DMS 273 (cell line): ENCODE measurements at regions not wholly inside any gene's neighbourhood (a gene's known extent, or its start where the extent isn't known, plus 50 kb on each side); places are given as distances from the start of the nearest gene placed in this dataset.

ENCODE experiments used
- DNase-seq: peaks from one replicate; lab custom pipeline; 2025; ENCODE audit not compliant: unreplicated experiment; lab: John Stamatoyannopoulos, UW

DNA sequence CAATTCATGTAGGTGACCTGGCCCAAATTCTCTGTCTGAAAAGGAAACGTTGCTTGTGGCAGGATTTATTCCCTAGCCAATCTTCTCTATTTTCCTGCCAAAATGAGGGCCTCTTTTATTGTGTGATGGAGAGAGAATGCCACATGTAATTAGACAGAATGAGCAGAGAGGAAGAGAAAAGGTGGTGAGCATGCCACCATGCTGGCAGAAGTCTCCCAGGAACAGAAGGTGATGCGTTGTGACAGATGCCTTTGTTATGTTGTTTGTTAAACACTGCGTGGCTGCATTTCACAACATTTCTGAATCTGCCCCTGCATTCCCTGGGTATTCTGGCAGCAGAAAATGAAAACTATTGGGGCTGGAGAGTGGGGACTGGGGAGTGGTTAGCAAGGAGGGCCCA is 577.6 kb downstream of the TLR4 start:
- peak; percentile 20 for DNase-seq

GRCh38 chr9:118283488-118283887 is 579.3 kb downstream of the TLR4 start:
- DNase-seq = no peak

DNA sequence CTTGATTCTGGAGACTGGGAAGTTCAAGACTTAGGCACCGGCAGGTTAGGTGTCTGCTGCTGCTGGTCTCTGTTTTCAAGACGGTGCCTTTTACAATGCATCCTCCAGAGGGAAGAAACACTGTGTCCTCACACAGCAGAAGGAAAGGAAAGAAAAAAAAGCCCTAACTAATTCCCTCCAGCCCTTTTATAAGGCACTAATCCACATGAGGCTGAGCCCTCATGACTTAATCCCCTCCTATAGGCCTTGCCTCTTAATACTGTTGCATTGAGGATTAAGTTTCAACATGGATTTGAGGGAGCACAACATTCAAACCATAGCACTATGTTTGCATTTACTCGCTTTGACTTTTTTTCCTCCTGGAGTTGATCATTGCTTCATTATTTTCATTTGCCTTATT is 585.9 kb downstream of the TLR4 start:
- DNase-seq = no peak

DNA sequence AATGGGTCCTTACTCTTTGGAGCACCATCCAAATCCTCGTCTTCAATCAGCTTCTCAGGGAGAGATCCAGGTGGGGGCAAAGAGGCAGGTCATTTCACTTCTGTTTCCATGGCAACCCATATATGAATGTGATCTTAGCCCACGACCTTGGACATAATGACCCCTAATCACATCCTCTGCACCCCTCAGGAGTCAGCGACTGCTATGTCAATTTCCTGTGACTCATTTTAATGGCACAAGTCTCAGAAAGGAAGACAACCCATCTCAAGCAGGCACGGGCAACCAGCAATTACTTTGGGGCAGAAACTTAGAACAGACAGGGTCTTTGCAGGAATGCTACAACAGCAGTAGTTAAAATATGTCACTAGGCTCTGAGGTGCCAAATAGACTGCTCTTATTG is 591.2 kb downstream of the TLR4 start:
- no peak for DNase-seq

- no peak for DNase-seq
These were observed 598.5 kb downstream of the TLR4 start for GRCh38 chr9:118302721-118303120.

DNA sequence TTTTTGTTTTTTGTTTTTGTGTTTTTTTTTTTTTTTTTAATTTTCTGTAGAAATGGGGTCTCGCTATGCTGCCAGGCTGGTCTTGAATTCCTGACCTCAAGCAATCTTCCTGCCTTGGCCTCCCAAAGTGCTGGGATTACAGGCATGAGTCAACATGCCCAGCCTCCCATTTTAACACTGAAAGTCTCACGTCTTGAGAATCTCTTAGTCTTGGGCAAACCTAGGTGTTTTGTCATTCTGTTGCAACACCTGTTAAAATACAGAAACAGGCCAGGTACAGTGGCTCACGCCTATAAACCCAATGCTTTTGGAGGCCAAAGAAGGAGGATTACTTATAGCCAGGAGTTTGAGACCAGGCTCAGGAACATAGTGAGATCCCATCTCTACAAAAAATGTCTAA is 599.0 kb downstream of the TLR4 start:
- DNase-seq = no peak

- no peak for DNase-seq
These were observed 601.1 kb downstream of the TLR4 start for GRCh38 chr9:118305331-118305730.

GRCh38 chr9:118306801-118307200 is 602.6 kb downstream of the TLR4 start:
- no peak for DNase-seq

DNA sequence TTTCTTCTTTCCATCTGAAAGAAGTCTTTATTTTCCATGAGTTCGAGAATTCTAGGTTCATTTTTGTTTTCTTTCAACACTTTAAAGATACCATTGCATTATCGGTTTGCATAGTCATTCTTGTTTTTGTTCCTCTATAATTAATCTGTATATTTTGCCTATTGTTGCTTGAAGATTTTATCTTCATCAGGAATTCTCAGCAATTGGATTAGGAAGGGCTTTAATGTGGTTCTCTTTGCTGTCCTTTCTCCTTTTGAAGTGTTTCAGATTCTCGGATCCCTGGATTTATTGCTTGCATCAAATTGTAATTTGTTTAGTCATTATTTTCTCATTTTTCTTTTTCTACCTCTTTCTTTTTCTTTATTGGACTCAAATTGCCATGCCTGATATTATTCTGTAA is 609.8 kb downstream of the TLR4 start:
- no peak for DNase-seq

DNA sequence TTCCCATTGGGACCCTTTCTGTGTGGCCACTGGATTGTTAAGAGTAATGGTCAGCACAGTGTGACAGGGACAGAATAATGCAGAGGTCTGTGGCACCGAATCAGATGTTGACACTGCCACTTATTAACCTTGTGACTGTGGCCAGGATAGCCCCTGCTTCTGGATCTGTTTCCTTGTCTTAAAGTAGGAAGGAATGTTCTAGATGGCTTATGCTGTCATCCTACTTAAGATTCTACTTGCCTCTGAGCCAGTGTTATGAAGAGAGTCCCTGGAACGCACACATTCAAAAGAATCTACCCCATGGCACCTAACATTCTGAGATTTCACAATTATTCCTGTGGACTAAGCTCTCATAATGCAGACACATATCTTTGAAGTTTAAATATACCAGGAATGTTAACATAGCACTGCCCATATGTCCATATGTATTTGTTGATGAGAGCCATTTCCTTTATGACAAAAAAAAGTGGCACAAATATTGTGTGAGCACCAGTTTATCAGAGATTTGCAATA is 612.7 kb downstream of the TLR4 start:
- no peak for DNase-seq

DNA sequence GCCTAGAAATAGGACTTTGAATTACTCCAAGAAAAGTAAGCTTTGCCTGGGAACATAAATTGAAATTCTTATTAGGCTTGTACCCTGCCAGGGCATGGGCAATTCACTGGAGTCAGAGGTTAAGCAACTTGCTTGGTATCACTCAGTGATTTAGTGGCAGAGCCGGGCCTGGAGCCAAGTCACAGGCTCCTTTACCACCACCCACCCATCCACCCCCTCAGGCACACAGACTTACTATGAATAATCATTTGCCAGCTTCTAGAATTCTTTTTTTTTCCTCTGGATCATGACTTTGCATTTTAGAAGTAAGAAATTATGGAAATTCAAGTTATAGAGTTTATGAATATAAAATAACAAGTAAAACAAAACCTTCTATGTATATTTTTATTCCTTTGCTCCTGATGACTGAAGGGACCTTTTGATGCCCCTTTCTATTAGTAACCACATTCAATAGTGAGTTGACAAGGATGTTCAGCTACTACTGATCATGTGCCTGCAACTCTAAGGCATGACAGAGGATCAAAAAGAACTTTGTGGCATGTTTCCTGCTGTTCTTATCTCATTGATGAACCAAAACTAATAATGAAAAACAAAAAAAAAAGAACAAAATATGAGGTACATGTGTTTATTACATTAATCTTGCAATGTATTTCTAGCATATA is 614.7 kb downstream of the TLR4 start:
- peak; percentile 28 for DNase-seq

DNA sequence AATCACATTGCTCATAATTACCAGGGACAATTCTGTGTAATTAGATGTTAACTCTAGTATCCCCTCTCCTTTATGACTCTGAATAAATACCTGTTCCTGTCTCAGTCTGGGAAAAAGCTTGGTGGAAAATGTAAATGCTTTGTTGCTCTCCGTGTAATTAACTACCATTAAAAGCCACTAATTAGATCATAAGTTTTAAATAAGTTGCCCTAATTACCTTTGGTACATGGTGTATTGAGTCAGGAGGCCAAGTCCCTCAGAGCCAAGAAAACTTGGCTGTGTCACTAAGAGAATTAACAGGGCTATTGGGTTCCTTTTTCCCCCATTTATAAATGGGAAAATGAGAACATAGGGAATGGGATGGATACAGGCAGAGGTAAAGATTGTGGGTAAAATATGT is 617.6 kb downstream of the TLR4 start:
- no peak for DNase-seq

GRCh38 chr9:118324706-118325105 is 620.5 kb downstream of the TLR4 start:
- no peak for DNase-seq

GRCh38 chr9:118325757-118326156 is 621.6 kb downstream of the TLR4 start:
- DNase-seq = no peak

GRCh38 chr9:118326326-118326725 is 622.1 kb downstream of the TLR4 start:
- no peak for DNase-seq

- DNase-seq = no peak
These were observed 626.2 kb downstream of the TLR4 start for GRCh38 chr9:118330191-118330986.

- no peak for DNase-seq
These were observed 627.4 kb downstream of the TLR4 start for GRCh38 chr9:118331622-118332045.

GRCh38 chr9:118336250-118336942 is 632.2 kb downstream of the TLR4 start:
- no peak for DNase-seq

DNA sequence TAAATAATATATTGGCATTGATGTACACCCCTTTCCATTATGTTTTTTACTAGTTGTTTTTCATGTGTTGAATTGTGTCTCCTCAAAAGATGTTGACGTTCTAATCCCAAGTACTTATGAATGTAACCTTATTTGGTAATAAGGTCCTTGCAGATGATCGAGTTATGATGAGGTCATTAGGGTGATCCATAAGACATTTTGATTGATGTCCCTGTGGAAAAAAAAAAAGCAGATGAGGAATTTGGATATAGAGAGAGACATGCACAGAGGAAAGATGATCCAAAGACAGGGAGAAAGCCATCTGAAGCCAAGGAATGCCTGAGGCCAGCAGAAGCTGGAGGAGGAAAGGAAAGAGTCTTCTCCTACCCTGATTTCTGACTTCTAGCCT is 632.7 kb downstream of the TLR4 start:
- DNase-seq = no peak

DNA sequence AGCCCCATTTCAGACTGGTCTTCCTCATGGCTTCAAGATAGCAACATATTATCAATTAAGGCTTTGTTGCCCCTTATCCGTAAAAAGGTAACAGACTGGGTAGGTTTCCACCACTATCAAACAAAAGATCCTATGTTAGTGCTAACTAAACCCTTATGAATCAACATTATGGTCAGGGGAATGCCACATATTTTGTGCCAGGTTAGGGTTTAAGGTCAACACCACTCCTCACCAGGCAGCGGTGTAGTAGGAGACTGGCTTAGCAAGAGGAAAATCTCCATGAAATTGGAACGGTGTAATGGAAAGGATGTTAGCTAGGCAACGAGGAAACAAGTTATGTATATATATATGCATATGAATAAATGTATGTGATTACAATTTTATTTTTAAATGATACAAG is 655.8 kb downstream of the TLR4 start:
- DNase-seq = no peak

- DNase-seq = no peak
These were observed 657.9 kb downstream of the TLR4 start for GRCh38 chr9:118362123-118362522.

DNA sequence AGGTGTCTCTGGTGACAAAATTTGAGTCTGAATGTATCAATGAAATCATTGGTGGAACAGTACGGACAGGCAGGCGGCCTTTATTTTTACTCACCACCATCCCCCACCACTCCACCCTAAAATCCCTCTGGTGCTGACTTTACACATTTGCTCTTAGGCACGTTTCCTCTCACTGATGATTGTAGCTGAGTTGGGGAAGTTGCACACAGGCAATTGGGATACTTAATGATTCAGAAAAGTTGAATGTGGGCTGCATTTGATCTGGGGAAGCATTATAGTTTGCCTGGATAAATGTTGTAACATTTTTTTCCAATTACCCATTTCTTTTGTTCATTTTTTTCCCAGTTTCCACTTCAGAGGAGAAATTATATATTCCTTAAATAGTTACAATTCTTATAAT is 658.4 kb downstream of the TLR4 start:
- no peak for DNase-seq
